Stimulated activated CD4-positive, alpha-beta T cell treated with anti-CD3 and anti-CD28 coated beads, Interleukin-12 subunit alpha, Interleukin-12 subunit beta, amount 100 ng/mL, for 24 hours (primary cell): ENCODE measurements at regions not wholly inside any gene's neighbourhood (a gene's known extent, or its start where the extent isn't known, plus 50 kb on each side); places are given as distances from the start of the nearest gene placed in this dataset.
"Not testable (repeated sequence)": the region's sequence is repeated elsewhere in the genome, so short reads cannot be mapped to it uniquely, and the experiment has no call there.

Experiments used
- DNase-seq, 2 experiments: peaks; one replicate each; pipeline ENCODE4 v3.0.0-alpha.2; 2020; ENCODE audit warnings: low read depth in 2 of 2

DNA sequence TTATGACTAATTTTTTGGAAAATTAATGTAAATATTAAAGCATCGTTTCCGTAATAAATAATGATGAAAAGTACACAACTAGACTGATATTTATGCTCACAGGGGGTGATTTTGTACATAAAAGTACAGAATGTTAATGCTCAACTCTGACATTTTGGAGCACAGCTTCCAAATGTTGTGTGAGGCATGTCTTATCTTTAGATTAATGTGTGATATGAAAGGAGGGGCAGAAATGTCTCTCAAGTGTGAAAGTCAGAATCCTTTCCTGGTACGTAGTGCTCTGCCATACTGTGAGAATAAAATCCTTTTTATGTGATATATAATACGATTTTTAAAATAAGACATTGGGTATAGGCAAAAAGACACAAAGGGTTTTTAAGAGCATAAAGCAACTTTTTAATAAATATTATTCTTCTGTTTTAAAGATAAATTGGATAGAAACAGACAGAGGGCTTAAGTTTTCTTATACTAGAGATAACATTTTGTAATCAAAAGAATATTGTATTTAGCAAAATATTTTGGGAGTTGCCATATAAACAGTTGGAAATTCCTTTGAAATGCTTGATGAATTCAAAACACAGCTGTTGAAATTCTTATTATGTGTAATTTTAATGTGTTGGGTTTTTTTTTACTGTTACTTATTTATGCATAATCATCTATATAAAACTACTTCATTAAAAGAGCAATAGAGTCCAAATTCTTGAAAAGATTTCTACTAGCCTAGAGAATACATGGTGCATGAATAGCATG, 389.7 kb downstream of the RAP2B start:
- no peak for DNase-seq

DNA sequence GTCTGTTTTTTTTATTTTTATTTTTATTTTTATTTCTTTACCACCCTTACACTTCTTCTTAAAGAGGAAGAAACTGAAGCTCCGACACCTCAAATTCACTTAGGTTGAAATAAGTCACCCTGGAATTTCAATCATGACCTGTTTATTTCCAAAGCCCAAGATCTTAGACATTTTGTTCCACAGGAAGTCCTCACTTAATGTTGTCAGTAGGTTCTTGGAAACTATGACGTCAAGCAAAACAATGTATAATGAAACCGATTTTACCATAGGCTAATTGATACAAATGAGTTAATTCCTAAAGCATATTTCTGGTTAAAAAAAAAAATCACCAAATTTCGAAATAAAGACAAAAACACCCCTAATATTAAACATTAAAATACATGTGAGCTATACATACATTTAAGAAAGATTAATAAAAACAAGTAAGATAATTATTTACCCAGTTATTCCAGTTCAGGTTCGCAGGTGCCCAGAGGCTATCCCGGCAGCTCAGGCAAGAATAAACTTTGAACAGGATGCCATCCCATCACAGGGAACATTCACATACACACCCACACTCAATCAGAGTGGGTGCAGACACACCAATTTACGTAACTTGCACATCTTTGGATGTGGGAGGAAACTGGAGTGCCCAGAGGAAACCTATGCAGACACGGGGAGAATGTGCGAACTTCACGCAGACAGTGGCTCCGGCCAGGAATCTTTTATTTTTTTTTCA, 391.0 kb downstream of the RAP2B start:
- no peak for DNase-seq

GRCh38 chr3:153553605-153553945, 391.5 kb downstream of the RAP2B start:
- DNase-seq = no peak

DNA sequence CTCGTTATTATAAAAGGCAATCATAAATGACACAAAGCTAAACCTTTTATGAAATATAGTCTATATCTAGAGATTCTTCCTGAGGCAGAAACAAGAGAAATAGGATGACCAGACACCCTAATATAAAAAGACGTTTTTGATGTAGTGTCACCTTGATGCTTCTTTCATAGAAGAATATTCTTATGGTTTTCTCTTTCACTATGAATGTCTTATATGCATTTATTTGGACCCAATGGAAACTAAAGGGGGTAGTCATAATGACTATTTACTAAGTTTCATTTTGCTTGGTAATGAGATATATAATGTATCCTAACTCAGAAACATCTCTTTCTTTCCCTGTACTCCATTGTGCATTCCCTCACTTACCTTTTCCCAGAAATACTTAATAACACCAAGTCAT, 393.9 kb downstream of the RAP2B start:
- DNase-seq = no peak

- not testable (repeated sequence) for DNase-seq
Measured at GRCh38 chr3:153559366-153559765, 397.3 kb downstream of the RAP2B start.

DNA sequence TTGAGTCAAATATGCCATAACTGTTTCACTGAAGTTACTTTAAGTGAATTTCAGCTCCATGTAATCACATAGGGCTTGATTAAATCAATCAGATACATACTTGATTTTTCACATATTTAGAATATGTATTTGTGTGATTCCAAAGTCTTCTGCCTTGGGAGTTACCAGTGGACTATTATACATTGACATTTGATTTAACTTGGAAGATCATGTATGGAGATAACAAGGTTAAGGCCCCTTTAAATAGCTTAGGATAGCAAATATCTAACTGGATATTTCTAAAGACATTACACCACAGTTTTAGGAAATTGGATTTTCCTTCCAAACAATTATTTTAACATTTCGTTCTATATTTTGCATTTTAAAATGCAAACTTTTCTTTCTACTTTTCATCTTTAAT, 405.0 kb downstream of the RAP2B start:
- no peak for DNase-seq

GRCh38 chr3:153567556-153567955, 405.5 kb downstream of the RAP2B start:
- no peak for DNase-seq

DNA sequence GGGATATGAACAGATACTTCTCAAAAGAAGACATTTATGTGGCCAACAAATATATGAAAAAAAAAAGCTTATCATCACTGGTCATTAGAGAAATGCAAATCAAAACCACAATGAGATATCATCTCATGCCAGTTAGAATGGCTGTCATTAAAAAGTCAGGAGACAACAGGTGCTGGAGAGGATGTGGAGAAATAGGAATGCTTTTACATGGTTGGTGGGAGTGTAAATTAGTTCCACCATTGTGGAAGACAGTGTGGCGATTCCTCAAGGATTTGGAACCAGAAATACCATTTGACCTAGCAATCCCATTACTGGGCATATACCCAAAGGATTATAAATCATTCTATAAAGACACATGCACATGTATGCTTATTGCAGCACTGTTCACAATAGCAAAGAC, 408.5 kb downstream of the RAP2B start:
- DNase-seq = not testable (repeated sequence)

DNA sequence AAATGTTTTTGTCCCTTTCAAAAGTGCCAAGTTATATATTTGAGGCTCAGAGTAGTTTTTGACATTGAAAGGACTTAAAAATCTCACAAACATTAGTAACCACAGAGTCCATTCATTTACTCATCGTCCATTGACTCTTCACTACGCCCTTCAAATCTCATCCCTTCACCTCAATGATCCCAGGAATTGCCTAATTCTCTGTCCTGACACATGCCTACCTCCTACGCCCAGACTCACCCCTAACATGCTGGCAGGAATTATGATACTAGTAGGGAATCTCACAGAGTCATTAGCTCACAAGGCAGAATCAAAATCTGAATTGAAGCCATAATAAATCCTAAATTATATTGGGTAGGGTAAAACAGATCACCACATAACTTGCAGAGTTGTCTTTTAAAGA, 410.1 kb downstream of the RAP2B start:
- DNase-seq = no peak

- no peak for DNase-seq
Measured at GRCh38 chr3:153572654-153573053, 410.6 kb downstream of the RAP2B start.

DNA sequence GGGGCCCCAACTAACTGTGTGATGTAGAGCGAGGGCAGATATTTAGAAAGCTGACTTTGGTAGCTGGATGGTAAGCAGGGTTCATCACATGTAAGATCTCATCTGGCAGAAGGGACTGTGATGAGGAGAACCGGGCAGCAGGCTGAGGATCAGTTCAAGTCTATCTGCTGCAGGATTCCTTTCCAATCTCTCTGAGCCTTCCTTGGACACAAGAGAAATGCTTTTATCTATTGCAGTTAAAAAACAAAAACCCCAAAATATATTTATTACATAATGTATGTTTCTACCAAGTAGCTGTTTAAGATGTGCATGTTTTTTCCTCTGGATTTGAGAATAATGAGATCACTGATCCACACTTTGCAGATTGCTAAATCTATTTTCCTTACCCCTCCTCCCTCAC, 411.5 kb downstream of the RAP2B start:
- no peak for DNase-seq

GRCh38 chr3:153574445-153574844, 412.4 kb downstream of the RAP2B start:
- DNase-seq = no peak

GRCh38 chr3:153577059-153577736, 415.2 kb downstream of the RAP2B start:
- no peak for DNase-seq

GRCh38 chr3:153578046-153578445, 416.0 kb downstream of the RAP2B start:
- DNase-seq = no peak

- no peak for DNase-seq
Measured at GRCh38 chr3:153590051-153590450, 428.0 kb downstream of the RAP2B start.

DNA sequence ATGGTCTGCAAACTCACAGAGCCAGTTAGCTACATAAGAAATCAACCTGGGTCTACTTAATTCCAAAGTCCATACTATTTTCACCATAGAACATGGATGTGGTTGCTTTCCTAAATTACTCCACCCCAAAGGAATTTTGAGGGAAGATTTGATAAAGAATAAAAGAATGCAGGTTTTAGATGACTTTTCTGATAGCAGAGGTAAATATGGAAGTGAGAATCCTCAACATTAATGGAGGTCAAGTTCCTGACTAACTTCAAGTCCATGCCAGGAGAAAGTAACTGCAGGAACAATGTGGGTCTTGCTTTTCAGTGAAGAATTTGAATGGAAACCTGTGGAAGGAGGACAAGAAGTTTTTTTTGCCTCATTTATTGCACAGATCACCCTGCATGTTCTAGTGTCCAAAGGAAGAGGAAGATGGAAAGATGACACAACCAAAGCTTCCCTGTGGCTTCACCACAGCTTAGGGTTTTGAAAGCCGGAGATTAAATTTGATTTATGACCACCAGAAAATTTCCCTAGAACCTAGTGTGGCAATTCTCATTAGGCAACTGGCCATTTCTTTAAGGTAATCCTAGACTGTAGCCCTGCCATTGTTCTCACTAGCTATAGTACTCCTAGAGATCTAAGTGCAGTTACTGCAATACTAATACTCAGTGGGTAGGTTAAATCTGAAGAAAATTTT, 429.7 kb downstream of the RAP2B start:
- DNase-seq = no peak

- DNase-seq = no peak
Measured at GRCh38 chr3:153595186-153595815, 433.3 kb downstream of the RAP2B start.

DNA sequence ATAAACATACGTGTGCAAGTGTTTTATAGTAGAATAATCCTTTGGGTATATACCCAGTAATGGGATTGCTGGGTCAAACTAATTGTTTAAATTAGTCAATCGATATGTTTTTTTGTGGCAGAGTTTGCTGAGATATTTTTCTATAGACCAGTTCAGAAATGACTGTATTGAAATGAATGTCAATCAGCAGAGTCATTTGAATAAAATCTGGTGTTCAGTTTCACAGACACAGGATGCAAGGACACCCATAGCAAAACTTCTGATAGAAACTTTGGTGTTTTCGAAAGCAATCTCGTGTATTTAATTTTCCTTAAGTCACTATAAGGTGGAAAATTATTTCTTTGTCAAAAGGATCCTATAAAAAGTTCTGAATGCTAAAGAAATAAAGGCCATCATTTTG, 434.4 kb downstream of the RAP2B start:
- DNase-seq = no peak

- no peak for DNase-seq
Measured at GRCh38 chr3:153599685-153600084, 437.7 kb downstream of the RAP2B start.

DNA sequence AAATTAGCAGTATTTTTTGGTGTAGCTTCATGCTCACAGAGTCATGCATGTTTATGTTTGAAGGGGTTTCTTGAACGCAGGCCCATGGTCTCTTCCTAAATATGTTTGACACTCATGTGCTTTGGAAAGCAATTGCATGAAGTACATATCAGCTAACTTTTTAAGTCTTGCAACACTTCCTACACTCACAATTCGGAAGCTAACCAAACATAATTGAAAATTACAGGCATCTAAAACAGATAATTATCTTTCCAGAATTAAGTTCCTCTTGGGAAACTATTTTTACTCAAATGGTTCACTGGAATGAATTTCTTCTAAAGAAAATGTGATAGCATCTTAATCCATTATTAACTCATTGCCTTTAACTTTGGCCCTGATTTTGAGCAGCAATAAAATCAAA, 438.9 kb downstream of the RAP2B start:
- DNase-seq = no peak

DNA sequence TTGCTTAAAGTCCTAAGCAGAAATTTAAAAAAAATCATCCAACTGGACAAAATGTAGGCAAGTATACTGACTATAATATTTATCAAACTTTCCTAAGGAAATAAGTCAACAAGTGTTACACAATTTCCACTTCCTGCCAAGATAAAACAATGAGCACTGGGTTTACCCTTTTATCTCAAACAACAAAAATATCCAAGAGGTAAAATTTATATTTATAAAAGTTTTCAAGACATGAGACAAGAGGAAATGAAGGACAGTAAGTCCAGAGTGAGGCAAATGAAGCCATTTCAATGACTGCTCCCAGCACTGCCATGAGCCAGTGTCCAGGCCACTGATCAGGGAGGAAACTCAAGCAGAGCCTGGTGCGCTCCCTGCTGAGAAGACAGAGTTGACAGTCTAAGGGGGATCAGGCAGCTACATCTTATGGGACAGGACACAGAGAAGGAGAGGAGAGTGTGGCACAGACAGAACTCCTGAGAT, 439.4 kb downstream of the RAP2B start:
- no peak for DNase-seq

DNA sequence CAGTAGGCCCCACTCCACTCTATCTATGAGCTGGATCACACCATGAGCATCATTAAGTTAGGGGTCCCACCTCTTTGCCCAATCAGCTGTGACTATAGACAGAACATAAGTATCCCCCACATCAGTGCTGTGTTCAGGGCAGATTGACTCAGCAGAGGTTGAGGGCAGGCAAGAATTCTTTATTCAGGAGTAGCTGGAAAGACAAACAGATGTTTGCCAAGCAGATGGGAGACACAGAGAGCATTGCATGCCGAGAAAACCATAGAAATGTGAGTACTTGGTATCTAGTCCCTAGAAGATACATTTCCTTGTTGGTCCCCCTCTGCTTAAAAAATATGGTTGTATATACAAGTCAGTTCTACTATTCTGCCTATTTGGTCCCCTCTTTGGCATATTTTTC, 440.8 kb downstream of the RAP2B start:
- DNase-seq = no peak
